ENCODE measurements at regions not wholly inside any gene's neighbourhood (a gene's known extent, or its start where the extent isn't known, plus 50 kb on each side); places are given as distances from the start of the nearest gene placed in this dataset.

- Histone ChIP-seq H3K27me3 (replicated peaks in 1 of 2; ENCODE audit: control insufficient read depth in 2 of 2, insufficient read depth in 2 of 2, low read length in 1 of 2) (no peaks in the 10 kb centered on the region), H3K79me2 (ENCODE audit: control insufficient read depth, insufficient read depth, low read length) (no peaks in the 10 kb centered on the region; the same call in 1 of the 2 replicates), H3K4me2 (ENCODE audit: control insufficient read depth, insufficient read depth) (no peak overlapping the region), H4K20me1 (ENCODE audit: control insufficient read depth, insufficient read depth) (no peaks in the 10 kb centered on the region), H3K4me3 (no peak overlapping the region), H3K36me3 (ENCODE audit: control insufficient read depth in 2 of 2, insufficient read depth in 2 of 2, low read length in 1 of 2) (no peaks in the 10 kb centered on the region), H3K27ac (ENCODE audit: control insufficient read depth, insufficient read depth) (no peak overlapping the region), H2AFZ (ENCODE audit: control insufficient read depth, low read depth, low read length) (no peak overlapping the region), H3K4me1 (ENCODE audit: control insufficient read depth, insufficient read depth, low read length) (peaks cover 79% of the 10 kb centered on the region), H3K9ac (ENCODE audit: control insufficient read depth, insufficient read depth, low read length) (no peak overlapping the region), H3K9me3 (replicated peaks; ENCODE audit: control insufficient read depth, insufficient read depth, low read length) (no peaks in the 10 kb centered on the region)
- DNase-seq (ENCODE audit: low read depth, low spot score) (no peak), FAIRE-seq (no peak), ATAC-seq (no peak)
- TF ChIP-seq EGR1 (IDR thresholded peaks at IDR 0.05; ENCODE audit: borderline replicate concordance in 1 of 2, low read depth in 2 of 2, low read length in 2 of 2) (no peak), TCF12 (IDR thresholded peaks at IDR 0.05; ENCODE audit: low read depth, low read length) (no peak), RAD51 (IDR thresholded peaks at IDR 0.05) (no peak), CTCF (IDR thresholded peaks at IDR 0.05 in 2 of 3, conservative IDR thresholded peaks at IDR 0.05 in 1 of 3; ENCODE audit: control insufficient read depth in 2 of 3, extremely low read depth in 1 of 3, insufficient read depth in 1 of 3, low read depth in 3 of 3, low read length in 3 of 3) (no peak), RUNX3 (IDR thresholded peaks at IDR 0.05; ENCODE audit: low read length) (no peak), SMAD5 (IDR thresholded peaks at IDR 0.05; ENCODE audit: low read depth) (no peak), TCF3 (IDR thresholded peaks at IDR 0.05; ENCODE audit: borderline replicate concordance, insufficient read depth, low read depth, low read length) (no peak), CREB1 (IDR thresholded peaks at IDR 0.05; ENCODE audit: low read depth) (no peak), SRF (IDR thresholded peaks at IDR 0.05; ENCODE audit: low read depth in 2 of 2, low read length in 2 of 2) (no peak), POU2F2 (IDR thresholded peaks at IDR 0.05; ENCODE audit: borderline replicate concordance, low read depth, low read length) (no peak), ZBTB33 (IDR thresholded peaks at IDR 0.05) (no peak), MXI1 (IDR thresholded peaks at IDR 0.05; ENCODE audit: low read depth, low read length) (no peak), ATF3 (IDR thresholded peaks at IDR 0.05; ENCODE audit: borderline replicate concordance, extremely low read depth, low read depth, low read length) (no peak), PBX3 (IDR thresholded peaks at IDR 0.05; ENCODE audit: insufficient replicate concordance, low read depth, low read length) (no peak), TAF1 (IDR thresholded peaks at IDR 0.05; ENCODE audit: borderline replicate concordance, low read depth, low read length) (no peak)
- in situ Hi-C loops (cut with MboI), result no loop called here
- BruUV-seq (replicated peaks), result no TSS peak
- RAD21 ChIA-PET (ENCODE audit: unreplicated experiment), result interaction anchor here (1.1 to 2.6 kb wide), 5 partner anchors 145 to 262 kb away, joined by 3 to 5 read pairs (median 3); no protein-coding TSS in a partner anchor
- SMC1A ChIA-PET (ENCODE audit: uncharacterized antibody, unreplicated experiment), result interaction anchor here (0.7 to 14.9 kb wide), 12 partner anchors 16 to 297 kb away, joined by 3 to 229 read pairs (median 6); no protein-coding TSS in a partner anchor
- POLR2A ChIA-PET, result interaction anchor here (0.9 to 1.1 kb wide), 2 partner anchors 8 to 169 kb away, joined by 3 read pairs; no protein-coding TSS in a partner anchor
- 94% methylated on average over 1 of the region's 1 CpG for WGBS (ENCODE audit: insufficient coverage, insufficient replicate concordance, low lambda C conversion rate, missing lambda C conversion rate)
- intact Hi-C loops (cut with micrococcal nuclease; ENCODE audit: unreplicated experiment), result loop anchor here (2.0 kb wide), 1 partner anchor 23 kb away; no protein-coding TSS in a partner anchor
- CTCF ChIA-PET, result interaction anchor here (1.2 to 4.7 kb wide), 6 partner anchors 23 to 273 kb away, joined by 3 to 51 read pairs (median 32); partner anchors contain the start of genes KLLN and PTEN
These were observed 252.5 kb downstream of the PTEN start for GRCh38 chr10:88115968-88116367.

Measured in GM12878 (cell line).